Rectal smooth muscle tissue (tissue), 1 donor: ENCODE measurements at regions not wholly inside any gene's neighbourhood (a gene's known extent, or its start where the extent isn't known, plus 50 kb on each side); places are given as distances from the start of the nearest gene placed in this dataset.

Experiments used
- H3K27ac ChIP-seq: one replicate; pipeline ENCODE4 v1.7.0; 2013; ENCODE audit warnings: low read depth, low read length, inconsistent platforms
- H3K27me3 ChIP-seq: one replicate; pipeline ENCODE4 v1.7.0; 2013; ENCODE audit warnings: low read length; ENCODE audit not compliant: control insufficient read depth, insufficient read depth
- H3K36me3 ChIP-seq: one replicate; pipeline ENCODE4 v1.7.0; 2013; ENCODE audit warnings: low read length; ENCODE audit not compliant: control insufficient read depth, insufficient read depth
- H3K4me1 ChIP-seq: one replicate; pipeline ENCODE4 v1.7.0; 2013; ENCODE audit warnings: low read length; ENCODE audit not compliant: control insufficient read depth, insufficient read depth
- H3K4me3 ChIP-seq: one replicate; pipeline ENCODE4 v1.7.0; 2013; ENCODE audit warnings: low read length
- H3K9ac ChIP-seq: one replicate; pipeline ENCODE4 v1.7.0; 2013; ENCODE audit warnings: low read length

DNA sequence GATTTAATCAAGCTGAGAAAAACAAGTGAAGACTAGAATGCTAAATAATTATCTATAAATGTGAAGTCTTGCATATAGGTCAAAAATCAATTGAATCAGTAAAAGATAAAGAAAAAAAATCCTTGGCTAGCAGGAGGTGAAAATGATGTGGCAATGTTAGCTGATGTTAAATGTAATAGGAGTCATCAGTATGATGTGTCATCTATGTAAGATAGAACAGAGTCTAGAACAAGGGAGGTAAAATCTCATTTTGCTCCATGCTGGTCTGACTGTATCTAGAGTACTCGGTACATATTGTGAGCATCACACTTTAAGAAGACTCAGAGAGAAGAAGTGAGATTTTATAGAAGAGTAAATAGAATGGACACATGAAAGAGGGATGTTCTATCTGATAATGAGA is 721.2 kb downstream of the ETS1 start:
- Histone ChIP-seq H3K4me3 (no peak overlapping the region), H3K9ac (no peak overlapping the region), H3K27ac (no peak overlapping the region), H3K36me3 (no peaks in the 10 kb centered on the region), H3K4me1 (no peaks in the 10 kb centered on the region), H3K27me3 (no peaks in the 10 kb centered on the region)

DNA sequence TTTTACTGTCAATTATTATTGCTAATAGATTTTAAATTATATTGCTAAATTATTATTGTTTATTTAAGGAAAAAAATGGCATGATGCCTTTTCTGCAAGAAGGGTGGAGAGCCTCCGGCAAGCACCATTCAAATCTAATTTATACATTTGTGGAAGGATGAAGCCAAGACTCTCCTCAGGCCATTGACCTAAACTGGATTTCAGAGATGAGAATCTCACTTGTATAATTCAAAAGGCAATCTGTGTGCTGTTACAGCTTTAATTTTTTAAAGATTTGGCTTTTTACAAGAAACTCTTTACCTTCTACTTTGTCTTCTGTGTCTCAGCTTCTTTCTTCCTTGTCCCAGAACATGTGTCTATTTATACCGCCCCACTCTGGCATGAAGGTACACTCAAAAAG is 722.5 kb downstream of the ETS1 start:
- Histone ChIP-seq H3K36me3 (no peaks in the 10 kb centered on the region), H3K4me3 (no peak overlapping the region), H3K27me3 (no peaks in the 10 kb centered on the region), H3K4me1 (no peaks in the 10 kb centered on the region), H3K9ac (no peak overlapping the region), H3K27ac (no peak overlapping the region)

DNA sequence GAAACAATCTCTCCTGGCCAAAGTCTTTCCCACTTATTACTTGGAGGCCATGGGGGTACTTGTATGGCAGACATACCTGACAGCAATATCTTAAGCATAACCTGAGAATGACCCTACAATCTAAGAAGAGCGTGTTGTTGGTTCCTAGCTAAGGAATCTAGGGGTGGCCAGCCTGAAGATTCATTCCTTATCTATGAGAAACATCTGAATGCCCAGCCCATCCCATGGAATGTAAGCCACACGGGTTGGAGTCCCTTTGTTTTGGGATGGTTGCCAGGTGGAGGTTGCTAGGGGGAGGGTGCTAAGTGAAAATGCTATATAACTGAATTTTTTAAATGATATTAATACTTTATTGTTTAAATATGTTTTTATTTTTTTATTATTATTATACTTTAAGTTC is 725.0 kb downstream of the ETS1 start:
- peaks cover 1% of the 10 kb centered on the region for H3K27me3 ChIP-seq
- no peaks in the 10 kb centered on the region for H3K4me1 ChIP-seq
- H3K9ac ChIP-seq, result no peak overlapping the region
- H3K36me3 ChIP-seq, result no peaks in the 10 kb centered on the region
- no peak overlapping the region for H3K27ac ChIP-seq
- H3K4me3 ChIP-seq, result no peak overlapping the region

DNA sequence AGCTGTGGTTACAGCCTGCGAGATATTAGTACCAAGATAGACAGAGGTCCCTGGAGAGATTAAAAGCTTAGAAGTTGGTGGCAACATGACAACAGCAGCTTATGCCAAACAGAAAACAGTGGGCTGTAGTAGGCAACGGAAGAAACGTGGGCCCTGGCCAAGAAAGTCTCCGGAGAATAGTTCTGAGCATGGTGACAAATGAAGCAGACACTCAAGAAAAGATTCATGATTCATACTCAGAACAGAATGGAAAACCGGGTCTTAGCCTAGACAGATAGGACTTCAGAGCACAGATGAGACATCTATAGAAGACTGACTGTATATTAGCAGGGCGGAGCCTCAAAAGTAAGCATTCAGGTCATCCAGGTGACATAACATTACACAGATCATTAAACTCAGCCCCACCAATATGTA is 727.4 kb downstream of the ETS1 start:
- Histone ChIP-seq H3K27me3 (peaks cover 2% of the 10 kb centered on the region), H3K36me3 (no peaks in the 10 kb centered on the region), H3K27ac (no peak overlapping the region), H3K4me1 (no peaks in the 10 kb centered on the region), H3K9ac (no peak overlapping the region), H3K4me3 (no peak overlapping the region)

DNA sequence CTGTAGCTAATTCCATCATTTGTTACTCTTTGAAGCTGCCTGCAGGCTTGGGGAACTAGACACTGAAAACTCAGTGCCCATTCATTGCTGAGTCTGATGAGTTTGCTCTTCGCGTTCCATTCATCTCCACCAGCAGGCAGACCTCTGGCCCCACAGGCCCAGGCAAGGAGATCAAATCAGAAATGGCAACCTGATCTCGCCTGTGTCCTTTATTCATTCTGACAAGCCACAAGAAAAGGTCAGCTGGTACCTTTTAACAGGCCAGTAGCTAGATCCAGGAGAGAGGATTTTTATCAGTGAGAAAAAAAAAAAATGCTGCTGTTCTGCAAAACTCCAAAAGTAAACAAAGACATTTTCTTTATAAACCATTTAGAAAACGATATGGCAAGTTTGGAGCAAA is 742.5 kb downstream of the ETS1 start:
- no peaks in the 10 kb centered on the region for H3K4me1 ChIP-seq
- H3K9ac ChIP-seq, result no peak overlapping the region
- H3K36me3 ChIP-seq, result no peaks in the 10 kb centered on the region
- H3K27ac ChIP-seq, result no peak overlapping the region
- no peak overlapping the region for H3K4me3 ChIP-seq
- no peaks in the 10 kb centered on the region for H3K27me3 ChIP-seq

DNA sequence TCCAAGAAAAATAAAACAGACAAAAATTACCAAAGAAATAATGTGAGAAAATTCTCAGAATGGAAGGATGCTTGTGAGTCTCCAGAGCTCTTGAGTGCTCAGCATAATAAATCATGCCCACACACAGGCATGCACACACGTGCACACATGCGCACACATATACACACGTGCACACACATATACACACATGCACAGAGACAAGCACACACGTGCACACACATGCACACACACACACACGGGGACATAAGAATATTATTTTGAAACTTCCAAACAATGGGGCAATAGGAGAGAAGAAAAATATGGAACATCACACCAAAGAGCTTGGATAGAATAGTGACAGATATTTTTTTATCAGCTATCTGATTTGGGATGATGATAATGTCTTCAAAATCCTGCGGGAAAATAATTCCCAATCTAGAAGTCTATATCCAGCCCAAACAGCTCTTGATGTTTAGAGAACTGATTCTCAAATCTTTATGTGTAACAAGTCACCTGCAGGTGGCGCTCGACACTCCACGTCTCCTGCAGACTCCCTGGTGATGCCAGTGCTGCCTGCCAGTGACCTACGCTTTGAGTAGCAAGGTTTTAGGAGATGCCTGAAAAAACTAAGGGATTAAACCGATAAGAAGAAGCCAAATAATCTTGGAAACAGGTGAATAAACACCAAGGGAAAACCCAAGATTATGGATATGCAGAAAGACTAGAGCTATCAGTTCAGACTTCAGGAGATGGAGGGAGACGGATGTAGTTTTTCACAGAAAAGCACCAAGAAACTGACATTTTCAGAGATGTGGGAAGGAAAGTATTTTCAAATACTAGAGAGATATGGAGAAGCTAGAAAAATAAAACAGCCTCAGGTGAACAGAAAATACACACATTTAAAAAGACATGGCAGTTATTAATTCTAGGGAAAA is 743.6 kb downstream of the ETS1 start:
- Histone ChIP-seq H3K4me3 (no peak overlapping the region), H3K36me3 (no peaks in the 10 kb centered on the region), H3K4me1 (no peaks in the 10 kb centered on the region), H3K27ac (no peak overlapping the region), H3K9ac (no peak overlapping the region), H3K27me3 (no peaks in the 10 kb centered on the region)

DNA sequence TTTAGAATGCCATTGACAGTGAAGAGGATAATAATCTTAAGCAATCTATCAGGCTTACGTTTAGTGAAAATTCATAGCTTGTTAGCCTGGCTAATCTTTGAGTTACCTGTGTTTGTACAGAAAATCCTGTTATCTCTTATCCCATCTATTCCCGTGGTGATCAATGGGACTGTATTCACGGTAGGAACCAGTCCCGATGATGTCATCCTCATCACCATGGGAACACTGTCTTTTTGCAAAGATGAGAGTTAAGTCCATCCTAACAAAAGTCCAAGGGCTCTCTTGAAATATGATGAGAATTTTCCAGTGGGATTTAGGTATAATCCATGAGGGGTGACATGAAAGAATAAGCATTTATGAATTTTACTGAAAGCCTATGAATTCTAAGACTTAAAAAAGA is 762.2 kb downstream of the ETS1 start:
- H3K36me3 ChIP-seq, result no peaks in the 10 kb centered on the region
- H3K9ac ChIP-seq, result no peak overlapping the region
- H3K27ac ChIP-seq, result no peak overlapping the region
- no peaks in the 10 kb centered on the region for H3K27me3 ChIP-seq
- no peak overlapping the region for H3K4me3 ChIP-seq
- H3K4me1 ChIP-seq, result no peaks in the 10 kb centered on the region

DNA sequence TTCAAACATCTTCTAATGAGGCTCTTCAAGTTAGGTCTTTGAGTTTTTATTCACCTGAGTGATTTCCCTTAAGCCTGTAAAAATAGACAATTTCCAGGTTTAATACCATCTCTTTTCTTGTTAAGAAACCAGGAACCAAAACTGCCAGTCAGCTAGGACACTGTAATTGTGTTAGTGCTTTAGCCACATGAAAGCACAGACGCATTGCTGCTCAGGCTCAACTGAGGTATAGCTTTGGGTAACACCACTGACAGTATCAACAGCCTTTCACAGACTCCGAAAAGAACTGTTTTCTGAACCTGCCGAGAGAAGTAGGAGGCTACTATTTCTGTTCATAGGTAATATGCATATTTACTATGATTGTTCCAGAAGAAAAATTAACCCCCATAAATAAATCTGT is 768.7 kb downstream of the ETS1 start:
- H3K4me3 ChIP-seq, result no peak overlapping the region
- no peak overlapping the region for H3K27ac ChIP-seq
- no peak overlapping the region for H3K9ac ChIP-seq
- no peaks in the 10 kb centered on the region for H3K36me3 ChIP-seq
- peaks cover under 1% of the 10 kb centered on the region for H3K27me3 ChIP-seq
- no peaks in the 10 kb centered on the region for H3K4me1 ChIP-seq

DNA sequence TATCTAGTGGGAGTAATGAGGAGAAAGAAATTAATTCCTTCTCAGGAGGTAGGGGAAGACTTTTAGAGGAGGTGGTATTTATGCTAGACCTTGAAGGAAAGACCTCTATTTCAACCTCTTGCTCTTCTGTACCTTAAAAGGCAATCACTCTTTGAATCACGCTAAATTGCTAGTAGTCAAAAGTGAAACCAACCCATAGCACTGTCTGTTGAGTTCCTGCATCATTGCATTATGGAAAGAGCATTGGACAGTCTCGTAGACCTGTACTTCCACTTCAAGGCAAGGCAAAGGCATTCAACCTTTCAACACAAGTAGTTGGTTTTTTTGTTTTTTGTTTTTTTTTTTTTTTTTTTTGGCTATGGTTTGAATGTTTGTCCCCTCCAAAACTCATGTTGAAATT is 770.4 kb downstream of the ETS1 start:
- Histone ChIP-seq H3K4me1 (no peaks in the 10 kb centered on the region), H3K36me3 (no peaks in the 10 kb centered on the region), H3K27me3 (peaks cover 2% of the 10 kb centered on the region), H3K9ac (no peak overlapping the region), H3K4me3 (no peak overlapping the region), H3K27ac (no peak overlapping the region)

DNA sequence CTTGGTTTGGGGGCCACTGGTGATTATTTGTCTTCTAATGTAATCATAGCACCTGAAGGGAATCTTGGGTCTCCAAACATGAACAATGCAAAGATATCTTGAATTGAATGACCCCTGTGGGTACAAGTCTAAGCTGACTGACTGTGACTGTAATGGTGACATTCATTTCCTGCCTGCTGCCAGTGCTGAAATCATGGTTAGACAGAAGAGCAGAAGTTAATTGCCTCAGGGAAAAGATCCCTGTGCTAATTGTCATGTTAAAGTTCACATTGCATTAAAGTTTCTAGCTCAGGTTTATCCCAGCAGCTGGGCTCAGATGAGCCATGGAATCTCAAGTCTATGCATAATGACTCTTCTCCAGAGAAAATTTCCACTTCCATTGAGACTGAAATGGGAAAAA is 772.0 kb downstream of the ETS1 start:
- Histone ChIP-seq H3K9ac (no peak overlapping the region), H3K4me3 (no peak overlapping the region), H3K27ac (no peak overlapping the region), H3K27me3 (peaks cover 2% of the 10 kb centered on the region), H3K36me3 (no peaks in the 10 kb centered on the region), H3K4me1 (no peaks in the 10 kb centered on the region)

DNA sequence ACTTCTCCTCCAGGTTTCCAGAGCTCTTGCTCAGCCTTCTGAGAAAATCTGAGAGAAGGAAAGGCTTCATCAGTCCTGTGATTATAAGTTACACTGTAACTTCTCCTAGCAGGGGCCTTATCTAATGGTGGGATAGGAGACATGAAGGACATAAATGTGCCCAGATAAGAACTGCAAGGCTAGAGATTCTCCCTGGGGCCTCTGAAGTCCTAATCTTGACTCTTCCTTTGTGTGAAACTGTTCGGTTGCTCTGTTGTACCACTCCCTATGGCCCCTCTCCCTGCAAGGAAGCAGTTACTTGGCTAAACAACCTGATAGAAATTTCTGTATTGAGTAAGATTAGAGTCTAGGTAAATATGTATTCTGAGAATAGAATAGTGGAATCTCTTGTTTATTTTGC is 780.9 kb downstream of the ETS1 start:
- Histone ChIP-seq H3K4me3 (no peak overlapping the region), H3K36me3 (no peaks in the 10 kb centered on the region), H3K4me1 (no peaks in the 10 kb centered on the region), H3K27ac (no peak overlapping the region), H3K27me3 (no peaks in the 10 kb centered on the region), H3K9ac (no peak overlapping the region)

DNA sequence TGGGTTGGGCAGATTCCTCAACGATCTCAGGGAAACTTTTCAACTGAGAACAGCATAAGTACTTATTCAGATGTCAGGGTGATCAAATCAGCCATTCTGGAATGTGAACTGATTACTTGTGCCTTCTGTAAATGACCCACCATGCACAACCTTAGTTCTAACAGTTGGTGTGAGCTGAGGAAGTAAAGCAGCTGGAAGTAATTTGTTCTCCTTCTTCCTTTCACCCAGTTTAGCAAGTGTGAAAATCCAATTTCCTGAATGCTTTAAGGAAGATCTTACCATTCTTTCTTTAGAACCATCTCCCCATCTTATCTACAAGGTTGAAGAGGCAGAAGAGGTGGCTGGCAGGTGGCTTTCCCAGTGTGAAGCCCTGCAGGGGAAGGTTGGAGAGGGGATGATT is 781.6 kb downstream of the ETS1 start:
- no peak overlapping the region for H3K9ac ChIP-seq
- no peaks in the 10 kb centered on the region for H3K27me3 ChIP-seq
- no peaks in the 10 kb centered on the region for H3K36me3 ChIP-seq
- no peak overlapping the region for H3K4me3 ChIP-seq
- no peaks in the 10 kb centered on the region for H3K4me1 ChIP-seq
- H3K27ac ChIP-seq, result no peak overlapping the region

DNA sequence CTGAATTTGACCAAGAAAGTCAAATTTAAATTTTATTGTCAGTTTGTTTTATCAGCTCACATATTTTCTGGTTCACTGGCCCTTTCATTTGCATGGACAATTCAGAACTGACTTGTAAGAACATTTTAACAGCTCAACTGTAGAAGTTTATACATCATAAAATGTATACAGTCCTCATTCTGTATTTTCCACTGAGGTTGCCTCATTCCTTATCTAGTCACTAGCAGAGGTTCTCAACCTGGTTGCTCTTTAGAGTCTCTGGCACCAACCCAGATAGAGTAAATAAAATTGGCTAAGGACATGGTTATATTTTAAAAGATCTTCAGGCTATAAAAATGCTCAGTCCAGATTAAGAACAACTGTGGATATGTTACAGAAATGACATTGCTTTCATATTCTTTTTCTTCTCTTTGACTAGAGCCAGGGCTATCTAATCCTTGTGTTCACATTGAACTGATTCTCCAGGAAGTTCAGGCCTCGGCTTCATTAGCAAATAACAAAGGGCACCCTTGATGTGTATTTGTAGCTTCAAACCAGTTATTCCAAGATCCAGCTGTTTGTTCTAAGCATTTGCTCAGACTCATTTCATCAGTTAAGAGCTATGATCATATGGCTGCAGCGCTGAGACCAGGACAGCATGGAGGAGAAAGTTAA is 782.5 kb downstream of the ETS1 start:
- Histone ChIP-seq H3K27ac (no peak overlapping the region), H3K4me3 (no peak overlapping the region), H3K36me3 (no peaks in the 10 kb centered on the region)

More for the DNA sequence above, 782.5 kb downstream of the ETS1 start:
- H3K27me3 ChIP-seq, result no peaks in the 10 kb centered on the region
- H3K9ac ChIP-seq, result no peak overlapping the region
- no peaks in the 10 kb centered on the region for H3K4me1 ChIP-seq
